K562 (cell line): ENCODE measurements at regions not wholly inside any gene's neighbourhood (a gene's known extent, or its start where the extent isn't known, plus 50 kb on each side); places are given as distances from the start of the nearest gene placed in this dataset.

Experiments used
- CTCF ChIP-seq, 3 experiments: IDR thresholded peaks in 2 of 3; conservative IDR thresholded peaks in 1 of 3; 2 replicates each; pipeline ENCODE4 v1.5.1; 2011 to 2012; ENCODE audit warnings: low read length in 3 of 3, mild to moderate bottlenecking in 3 of 3, control low read depth in 2 of 3, improper control_type of control experiment in 1 of 3, inconsistent platforms in 1 of 3, low read depth in 1 of 3, mixed read lengths in 1 of 3, moderate library complexity in 1 of 3; ENCODE audit not compliant: insufficient read depth in 2 of 3
- EGR1 ChIP-seq: fragments of 450-650 bp; conservative IDR thresholded peaks from 2 replicates; pipeline ENCODE4 v1.6.1; 2017; ENCODE audit warnings: mild to moderate bottlenecking
- ESRRB ChIP-seq: fragments of 250-450 bp; sonication (Bioruptor Pico); IDR thresholded peaks from 2 replicates; pipeline ENCODE4 v1.5.0; 2020; ENCODE audit warnings: mild to moderate bottlenecking, moderate library complexity, borderline replicate concordance
- HNRNPK ChIP-seq: fragments of 200-400 bp; formaldehyde crosslinking; IDR thresholded peaks from one replicate; pipeline ENCODE4 v1.6.1; 2018; ENCODE audit warnings: mild to moderate bottlenecking, low read depth, low read length; ENCODE audit not compliant: poor library complexity, severe bottlenecking
- KAT2B ChIP-seq: IDR thresholded peaks from one replicate; pipeline ENCODE4 v1.6.1; 2012; ENCODE audit warnings: low read depth, mild to moderate bottlenecking, control low read depth, inconsistent platforms, low read length, moderate library complexity
- NCOA2 ChIP-seq, 2 experiments: fragments of 450-650 bp; IDR thresholded peaks; 2 replicates each; pipeline ENCODE4 v1.6.1; 2018; ENCODE audit warnings: mild to moderate bottlenecking in 2 of 2, moderate library complexity in 1 of 2; ENCODE audit not compliant: partially characterized antibody in 2 of 2
- POLR2A ChIP-seq: fragments of 450-650 bp; conservative IDR thresholded peaks from 2 replicates; pipeline ENCODE4 v1.6.1; 2016
- POLR2AphosphoS5 ChIP-seq: IDR thresholded peaks from 2 replicates; pipeline ENCODE4 v1.6.1; 2011; ENCODE audit warnings: mild to moderate bottlenecking, low read depth, low read length, moderate library complexity; ENCODE audit not compliant: control insufficient read depth, insufficient read depth
- SIN3A ChIP-seq, 2 experiments: fragments of 150-350 bp in 1 of 2; IDR thresholded peaks; 2 replicates each; pipeline ENCODE4 v1.6.1; 2011 to 2016; ENCODE audit warnings: borderline replicate concordance in 2 of 2, low read depth in 2 of 2, low read length in 2 of 2, mild to moderate bottlenecking in 2 of 2, moderate library complexity in 2 of 2; ENCODE audit not compliant: control insufficient read depth in 1 of 2
- SIX5 ChIP-seq, 2 experiments: IDR thresholded peaks; 2 replicates each; pipeline ENCODE4 v1.6.1; 2011; ENCODE audit warnings: low read length in 2 of 2, borderline replicate concordance in 1 of 2, low read depth in 1 of 2, mild to moderate bottlenecking in 1 of 2, moderate library complexity in 1 of 2; ENCODE audit not compliant: insufficient read depth in 1 of 2
- ZKSCAN8 ChIP-seq: fragments of 200-800 bp; sonication (Bioruptor generic); IDR thresholded peaks from 2 replicates; pipeline ENCODE4 v1.6.1; 2016; ENCODE audit warnings: missing genetic modification characterization, missing compliant biosample characterization
- ZNF507 ChIP-seq: conservative IDR thresholded peaks from 2 replicates; pipeline ENCODE4 v1.6.1; 2017; ENCODE audit warnings: missing genetic modification characterization, missing compliant biosample characterization
- ZNF707 ChIP-seq: fragments of 250-450 bp; sonication (Bioruptor Pico); conservative IDR thresholded peaks from 2 replicates; pipeline ENCODE4 v1.8.0; 2022; ENCODE audit warnings: inconsistent platforms, mild to moderate bottlenecking, moderate library complexity
- TF ChIP-seq, protein P1 (sequence below), 2 experiments: fragments of 450-650 bp; IDR thresholded peaks; 2 replicates each; pipeline ENCODE4 v1.6.1; 2016

DNA sequence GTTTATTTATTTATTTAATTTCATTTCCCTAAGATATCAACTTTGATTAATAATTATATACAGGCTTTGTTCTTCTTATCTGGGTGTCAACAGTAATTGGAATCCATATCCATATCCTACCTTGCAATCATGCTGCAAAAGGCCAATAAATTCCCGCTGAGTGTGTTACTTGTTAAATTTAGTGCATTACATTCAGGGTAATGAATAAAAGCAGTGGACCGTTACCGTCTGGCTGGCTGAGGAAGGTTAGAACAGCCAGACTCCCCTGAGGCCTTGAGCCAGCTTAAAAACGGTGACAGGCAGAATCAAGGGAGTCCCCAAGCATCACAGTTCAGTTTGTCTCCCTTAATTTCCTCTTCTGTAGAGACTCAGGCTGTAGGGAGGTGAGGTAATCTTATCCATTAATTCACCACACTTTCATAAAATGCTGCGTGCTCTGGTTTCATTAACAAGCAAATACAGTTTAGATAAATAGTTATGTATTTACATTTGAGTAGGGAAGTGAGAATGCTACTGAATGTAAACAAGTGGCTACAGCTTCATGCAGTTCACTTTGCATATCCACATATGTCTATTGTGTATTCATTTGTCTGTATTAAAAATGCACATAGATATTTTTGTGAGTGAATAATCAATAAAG, 888.2 kb upstream of the CXADR start:
- no peak for TF ChIP-seq KAT2B
- TF ChIP-seq SIX5 (IDR thresholded peaks at IDR 0.05; ENCODE audit: borderline replicate concordance in 1 of 2, insufficient read depth in 1 of 2, low read depth in 1 of 2, low read length in 2 of 2), result no peak
- no peak for TF ChIP-seq NCOA2 (IDR thresholded peaks at IDR 0.05; ENCODE audit: partially characterized antibody in 2 of 2)
- no peak for TF ChIP-seq ZKSCAN8 (CRISPR knock-in tag)
- no peak for TF ChIP-seq ZNF507 (tag)
- no peak for TF ChIP-seq POLR2AphosphoS5
- TF ChIP-seq POLR2A, result no peak
- TF ChIP-seq CTCF (IDR thresholded peaks at IDR 0.05 in 2 of 3, conservative IDR thresholded peaks at IDR 0.05 in 1 of 3; ENCODE audit: insufficient read depth in 2 of 3, low read depth in 1 of 3, low read length in 3 of 3), result no peak
- TF ChIP-seq HNRNPK, result no peak
- TF ChIP-seq EGR1, result no peak
- no peak for TF ChIP-seq ZNF707 (CRISPR knock-in tag)
- no peak for TF ChIP-seq ESRRB
- TF ChIP-seq, protein P1, sequence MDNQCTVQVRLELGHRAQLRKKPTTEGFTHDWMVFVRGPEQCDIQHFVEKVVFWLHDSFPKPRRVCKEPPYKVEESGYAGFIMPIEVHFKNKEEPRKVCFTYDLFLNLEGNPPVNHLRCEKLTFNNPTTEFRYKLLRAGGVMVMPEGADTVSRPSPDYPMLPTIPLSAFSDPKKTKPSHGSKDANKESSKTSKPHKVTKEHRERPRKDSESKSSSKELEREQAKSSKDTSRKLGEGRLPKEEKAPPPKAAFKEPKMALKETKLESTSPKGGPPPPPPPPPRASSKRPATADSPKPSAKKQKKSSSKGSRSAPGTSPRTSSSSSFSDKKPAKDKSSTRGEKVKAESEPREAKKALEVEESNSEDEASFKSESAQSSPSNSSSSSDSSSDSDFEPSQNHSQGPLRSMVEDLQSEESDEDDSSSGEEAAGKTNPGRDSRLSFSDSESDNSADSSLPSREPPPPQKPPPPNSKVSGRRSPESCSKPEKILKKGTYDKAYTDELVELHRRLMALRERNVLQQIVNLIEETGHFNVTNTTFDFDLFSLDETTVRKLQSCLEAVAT (IDR thresholded peaks at IDR 0.05), result no peak
- TF ChIP-seq SIN3A (IDR thresholded peaks at IDR 0.05; ENCODE audit: borderline replicate concordance in 2 of 2, control insufficient read depth in 1 of 2, low read depth in 2 of 2, low read length in 2 of 2), result no peak
